Chondrocyte (in vitro differentiated cells): ENCODE measurements at regions not wholly inside any gene's neighbourhood (a gene's known extent, or its start where the extent isn't known, plus 50 kb on each side); places are given as distances from the start of the nearest gene placed in this dataset.
"Not testable (repeated sequence)": the region's sequence is repeated elsewhere in the genome, so short reads cannot be mapped to it uniquely, and the experiment has no call there.

Experiments
- DNase-seq: peaks from one replicate; pipeline ENCODE4 v3.0.0; 2021; ENCODE audit warnings: mixed read lengths, low spot score
- H3K27ac Mint-ChIP-seq: one replicate; pipeline ENCODE4 v1.8.0; 2021; ENCODE audit warnings: mild to moderate bottlenecking, moderate library complexity, mixed read lengths; ENCODE audit not compliant: unreplicated experiment
- H3K27me3 Mint-ChIP-seq: 2 replicates; pipeline ENCODE4 v1.8.0; 2021; ENCODE audit warnings: low read depth, mixed read lengths
- H3K36me3 Mint-ChIP-seq: 2 replicates; pipeline ENCODE4 v1.8.0; 2021; ENCODE audit warnings: low read depth, mixed read lengths
- H3K4me1 Mint-ChIP-seq: 2 replicates; pipeline ENCODE4 v1.8.0; 2021; ENCODE audit warnings: low read depth, mild to moderate bottlenecking, mixed read lengths
- H3K4me3 Mint-ChIP-seq: one replicate; pipeline ENCODE4 v1.8.0; 2021; ENCODE audit warnings: mild to moderate bottlenecking, moderate library complexity, mixed read lengths; ENCODE audit not compliant: unreplicated experiment
- H3K9me3 Mint-ChIP-seq: 2 replicates; pipeline ENCODE4 v1.8.0; 2021; ENCODE audit warnings: low read depth, mixed read lengths
- TF ChIP-seq, protein P1 (sequence below): fragments of 200-600 bp; sonication (generic); IDR thresholded peaks from 2 replicates; pipeline ENCODE4 v1.5.0; 2021; ENCODE audit warnings: antibody characterized with exemption, mild to moderate bottlenecking, moderate library complexity

DNA sequence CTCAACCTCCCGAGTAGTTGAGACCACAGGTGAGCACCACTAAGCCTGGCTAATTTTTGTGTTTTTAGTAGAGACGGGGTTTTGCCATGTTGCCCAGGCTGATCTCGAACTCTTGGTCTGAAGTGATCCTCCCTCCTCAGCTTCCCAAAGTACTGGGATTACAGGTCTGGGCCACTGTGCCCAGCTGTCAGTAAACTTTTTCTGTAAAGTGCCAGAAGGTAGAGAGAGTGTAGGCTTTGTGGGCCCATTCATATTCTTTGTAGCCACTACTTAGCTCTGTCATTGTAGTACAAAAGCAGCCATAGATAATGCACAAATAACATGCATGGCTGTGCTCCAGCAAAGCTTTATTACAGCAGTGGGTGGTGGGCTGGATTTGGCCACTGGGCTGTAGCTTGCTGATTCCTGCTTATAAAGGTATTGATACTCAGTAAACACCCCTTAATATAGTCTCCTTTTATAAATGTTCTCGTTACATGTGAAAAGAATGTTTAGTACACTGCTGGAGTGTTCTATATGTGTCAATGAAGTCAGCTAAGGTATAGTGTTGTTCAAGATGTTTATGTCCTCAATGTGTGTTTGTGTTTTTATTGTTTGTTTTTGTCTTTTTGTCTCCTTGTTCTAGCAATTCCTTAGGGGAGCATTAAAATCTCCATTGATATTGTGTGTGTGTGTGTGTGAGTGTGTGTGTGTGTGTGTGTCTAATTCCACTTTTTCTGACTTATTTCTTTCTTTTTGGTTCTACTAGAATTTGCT is 644.7 kb upstream of the DPP6 start:
- TF ChIP-seq, protein P1, sequence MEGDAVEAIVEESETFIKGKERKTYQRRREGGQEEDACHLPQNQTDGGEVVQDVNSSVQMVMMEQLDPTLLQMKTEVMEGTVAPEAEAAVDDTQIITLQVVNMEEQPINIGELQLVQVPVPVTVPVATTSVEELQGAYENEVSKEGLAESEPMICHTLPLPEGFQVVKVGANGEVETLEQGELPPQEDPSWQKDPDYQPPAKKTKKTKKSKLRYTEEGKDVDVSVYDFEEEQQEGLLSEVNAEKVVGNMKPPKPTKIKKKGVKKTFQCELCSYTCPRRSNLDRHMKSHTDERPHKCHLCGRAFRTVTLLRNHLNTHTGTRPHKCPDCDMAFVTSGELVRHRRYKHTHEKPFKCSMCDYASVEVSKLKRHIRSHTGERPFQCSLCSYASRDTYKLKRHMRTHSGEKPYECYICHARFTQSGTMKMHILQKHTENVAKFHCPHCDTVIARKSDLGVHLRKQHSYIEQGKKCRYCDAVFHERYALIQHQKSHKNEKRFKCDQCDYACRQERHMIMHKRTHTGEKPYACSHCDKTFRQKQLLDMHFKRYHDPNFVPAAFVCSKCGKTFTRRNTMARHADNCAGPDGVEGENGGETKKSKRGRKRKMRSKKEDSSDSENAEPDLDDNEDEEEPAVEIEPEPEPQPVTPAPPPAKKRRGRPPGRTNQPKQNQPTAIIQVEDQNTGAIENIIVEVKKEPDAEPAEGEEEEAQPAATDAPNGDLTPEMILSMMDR = no peak
- no peak for DNase-seq
- Mint-ChIP-seq H3K4me1 (no peaks in the 10 kb centered on the region), H3K27ac (no peak overlapping the region), H3K36me3 (peaks cover 3% of the 10 kb centered on the region), H3K4me3 (no peak overlapping the region), H3K9me3 (peaks cover 79% of the 10 kb centered on the region), H3K27me3 (no peaks in the 10 kb centered on the region)

- Mint-ChIP-seq H3K27me3 (no peaks in the 10 kb centered on the region), H3K27ac (no peak overlapping the region), H3K9me3 (peaks cover 80% of the 10 kb centered on the region), H3K4me3 (no peak overlapping the region), H3K4me1 (no peaks in the 10 kb centered on the region), H3K36me3 (peaks cover 5% of the 10 kb centered on the region)
- no peak for DNase-seq
- TF ChIP-seq, protein P1 = no peak
Measured at GRCh38 chr7:153408360-153409335, 643.5 kb upstream of the DPP6 start.

DNA sequence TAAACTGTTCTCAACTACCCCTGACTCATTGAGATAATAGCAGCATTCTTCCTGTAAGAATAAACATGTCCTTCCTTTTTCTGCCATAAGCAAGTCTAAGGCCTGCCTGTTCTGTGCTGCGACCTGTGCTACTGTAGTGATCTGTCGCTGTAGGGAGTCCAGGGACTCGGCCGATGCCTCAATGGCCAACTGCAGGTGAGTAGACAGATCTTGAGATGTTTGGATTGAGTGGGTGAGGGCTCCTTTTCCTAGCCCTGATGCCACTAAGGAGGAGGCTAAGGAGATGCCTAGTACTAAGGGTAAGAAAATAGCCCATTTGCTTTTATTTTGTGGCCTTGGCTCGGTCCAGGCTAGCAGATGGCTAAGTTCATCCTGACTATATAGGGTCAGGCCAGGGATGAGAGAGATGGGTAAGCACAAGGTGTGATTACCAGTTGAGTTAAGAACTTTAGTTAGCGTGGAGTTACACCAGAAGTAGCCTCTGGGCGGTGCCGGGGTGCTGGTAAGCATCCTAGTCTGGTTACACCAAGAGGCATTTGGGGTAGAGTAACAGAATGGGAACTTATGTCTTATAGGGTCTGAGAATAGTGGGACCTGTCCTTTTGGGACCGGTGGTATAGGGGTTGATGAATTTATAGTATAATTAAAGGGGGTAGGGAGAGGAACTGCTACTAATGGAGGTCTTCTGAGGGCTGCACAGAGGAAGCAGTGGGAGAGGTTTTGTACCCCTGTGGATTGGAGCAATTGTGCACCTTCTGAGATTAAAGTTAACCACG is 642.4 kb upstream of the DPP6 start:
- peaks cover 70% of the 10 kb centered on the region for H3K9me3 Mint-ChIP-seq
- not testable (repeated sequence) for DNase-seq, H3K27ac Mint-ChIP-seq, H3K27me3 Mint-ChIP-seq, H3K4me1 Mint-ChIP-seq, H3K4me3 Mint-ChIP-seq, H3K36me3 Mint-ChIP-seq

GRCh38 chr7:153410997-153411642 is 641.1 kb upstream of the DPP6 start:
- not testable (repeated sequence) for DNase-seq, H3K27me3 Mint-ChIP-seq, H3K4me1 Mint-ChIP-seq, H3K4me3 Mint-ChIP-seq, H3K36me3 Mint-ChIP-seq, H3K27ac Mint-ChIP-seq
- H3K9me3 Mint-ChIP-seq = peaks cover 71% of the 10 kb centered on the region

- not testable (repeated sequence) for H3K36me3 Mint-ChIP-seq, H3K4me3 Mint-ChIP-seq, H3K4me1 Mint-ChIP-seq, H3K27me3 Mint-ChIP-seq, DNase-seq, H3K27ac Mint-ChIP-seq
- peaks cover 71% of the 10 kb centered on the region for H3K9me3 Mint-ChIP-seq
Measured at GRCh38 chr7:153412114-153412823, 639.9 kb upstream of the DPP6 start.

DNA sequence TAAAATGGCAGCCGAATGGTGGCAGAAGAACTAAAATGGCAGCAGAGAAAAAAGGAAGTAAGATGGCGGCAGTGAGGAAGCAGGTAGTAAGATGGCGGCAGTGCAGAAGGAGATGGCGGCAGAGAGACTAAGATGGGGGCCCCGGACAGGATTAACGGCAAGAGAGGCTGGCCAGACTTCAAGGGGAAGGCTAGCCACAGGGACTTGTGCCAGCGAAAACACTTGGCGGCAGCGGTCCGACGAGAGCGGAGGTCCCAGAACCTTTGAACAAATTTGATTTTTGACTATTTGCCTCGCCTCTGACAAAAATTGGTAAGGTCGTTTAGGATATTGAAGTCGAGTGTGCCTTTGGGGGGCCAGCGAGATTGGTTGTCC is 639.4 kb upstream of the DPP6 start:
- H3K36me3 Mint-ChIP-seq = not testable (repeated sequence)

More for the DNA sequence above, 639.4 kb upstream of the DPP6 start:
- H3K4me3 Mint-ChIP-seq, H3K27ac Mint-ChIP-seq, H3K27me3 Mint-ChIP-seq, DNase-seq, H3K4me1 Mint-ChIP-seq: not testable (repeated sequence)
- peaks cover 66% of the 10 kb centered on the region for H3K9me3 Mint-ChIP-seq
